COLO829 (cell line): ENCODE measurements at regions not wholly inside any gene's neighbourhood (a gene's known extent, or its start where the extent isn't known, plus 50 kb on each side); places are given as distances from the start of the nearest gene placed in this dataset.

Experiments used
- DNase-seq: peaks from one replicate; pipeline ENCODE4 v3.0.0; 2012; ENCODE audit warnings: low spot score

- DNase-seq, result no peak
Measured at GRCh38 chr9:89770531-89771174, 165.8 kb downstream of the GADD45G start.

- no peak for DNase-seq
Measured at GRCh38 chr9:89771205-89771604, 166.4 kb downstream of the GADD45G start.

- DNase-seq, result no peak
Measured at GRCh38 chr9:89773170-89773569, 168.4 kb downstream of the GADD45G start.

GRCh38 chr9:89774858-89775370, 170.1 kb downstream of the GADD45G start:
- DNase-seq, result no peak

- DNase-seq, result no peak
Measured at GRCh38 chr9:89775641-89776040, 170.8 kb downstream of the GADD45G start.

DNA sequence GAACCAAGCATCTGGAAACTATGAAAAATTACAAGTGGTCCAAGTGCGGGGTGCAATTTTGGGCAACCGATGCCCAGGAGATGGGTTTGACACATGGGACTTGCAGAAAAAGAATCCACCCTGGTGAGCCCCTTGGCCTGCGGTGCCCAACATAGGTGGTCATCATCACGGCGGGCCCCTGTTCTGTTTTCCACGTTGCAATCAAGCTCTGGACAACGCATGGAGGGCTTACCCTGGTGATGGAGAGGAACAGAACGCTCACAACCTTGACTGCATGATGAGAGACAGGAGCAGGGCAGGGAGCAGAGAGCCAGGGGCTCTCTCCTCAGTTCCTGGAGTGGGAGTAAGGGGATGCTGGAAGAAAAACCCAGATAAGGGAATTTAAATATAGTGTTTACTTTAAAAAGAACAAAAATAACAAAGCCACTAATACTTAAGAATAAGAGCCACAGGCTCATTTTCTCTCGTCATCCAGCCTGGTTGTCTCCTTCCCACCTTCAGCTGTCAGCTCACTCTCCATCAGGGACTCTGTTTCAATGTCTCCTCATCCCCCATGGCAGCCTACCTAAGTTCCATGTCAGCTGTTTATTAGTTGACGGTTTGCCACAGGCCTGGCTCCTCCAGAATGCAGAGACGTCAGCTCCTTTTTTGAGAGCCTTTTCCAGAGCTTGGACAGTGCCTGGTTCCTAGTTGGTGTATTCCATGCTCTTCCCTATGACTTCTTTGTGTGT, 172.1 kb downstream of the GADD45G start:
- DNase-seq, result no peak

GRCh38 chr9:89777544-89777943, 172.7 kb downstream of the GADD45G start:
- no peak for DNase-seq

DNA sequence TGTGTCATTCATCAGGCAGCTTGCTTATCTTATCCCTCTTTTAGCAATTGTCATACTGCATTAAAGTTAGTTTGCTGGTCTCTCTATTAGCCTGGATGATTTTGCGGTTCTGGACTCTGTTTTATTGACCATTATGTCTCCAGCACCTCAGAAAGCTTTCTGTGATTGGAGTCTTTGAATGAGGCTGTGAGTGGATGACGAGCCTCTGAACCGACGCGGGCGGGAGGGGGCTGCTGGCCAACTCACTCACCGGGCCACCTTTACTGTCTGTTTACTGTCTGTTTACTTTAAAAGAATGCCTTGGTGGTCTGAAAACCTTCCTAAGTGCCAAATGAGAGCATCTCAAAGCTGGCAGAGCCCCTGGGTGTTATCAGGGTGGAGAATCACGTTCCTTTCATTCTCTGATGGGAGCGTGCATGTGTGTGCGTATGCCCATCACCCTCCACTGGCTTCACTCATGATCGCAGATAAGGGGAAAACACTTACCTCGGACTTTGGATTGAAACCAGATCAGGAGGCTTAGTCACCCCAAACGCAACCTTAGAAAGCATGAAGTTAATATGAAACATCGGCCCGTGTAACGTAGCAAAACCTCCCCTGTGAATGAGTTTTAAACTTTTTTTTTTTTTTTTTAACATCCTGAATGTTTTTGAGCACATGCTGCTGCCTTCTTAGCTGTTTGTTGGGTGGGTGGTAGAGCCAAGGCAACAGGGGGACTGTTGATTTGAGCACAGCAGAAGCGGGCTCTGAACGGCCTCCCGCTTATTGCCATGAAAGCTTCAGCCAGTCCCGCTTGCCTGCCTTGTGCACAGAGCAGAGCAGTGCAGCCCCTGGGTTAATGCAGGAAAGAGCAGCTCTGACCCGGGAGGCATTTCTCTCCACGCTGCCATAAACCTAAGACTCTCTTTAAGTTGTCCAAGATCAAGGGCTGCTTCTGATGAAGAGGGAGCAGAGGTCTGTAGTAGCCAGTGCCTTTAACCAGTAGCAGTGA, 173.6 kb downstream of the GADD45G start:
- no peak for DNase-seq

- no peak for DNase-seq
Measured at GRCh38 chr9:89779405-89780203, 174.8 kb downstream of the GADD45G start.

DNA sequence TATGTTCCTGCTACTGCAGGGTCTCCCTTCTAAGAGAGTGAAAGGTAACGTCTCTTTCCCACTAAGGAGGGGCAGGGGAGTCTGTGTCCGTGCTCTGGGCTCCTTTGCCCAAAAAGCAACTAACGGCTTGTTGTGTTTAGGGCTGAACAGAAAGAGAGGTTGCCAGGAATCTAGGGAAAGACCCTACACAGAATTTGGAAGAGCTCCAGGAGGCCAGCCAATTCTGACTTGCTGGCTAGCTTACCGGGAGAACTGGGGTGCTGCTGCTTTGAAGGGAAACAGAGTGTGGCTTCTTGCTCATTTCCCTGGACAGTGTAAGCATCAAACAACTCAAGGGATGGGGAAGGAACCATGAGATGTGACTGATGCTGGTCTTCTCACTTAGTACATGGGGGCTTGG, 176.1 kb downstream of the GADD45G start:
- DNase-seq, result no peak

GRCh38 chr9:89781838-89782540, 177.2 kb downstream of the GADD45G start:
- no peak for DNase-seq

GRCh38 chr9:89786655-89787054, 181.8 kb downstream of the GADD45G start:
- DNase-seq, result no peak

DNA sequence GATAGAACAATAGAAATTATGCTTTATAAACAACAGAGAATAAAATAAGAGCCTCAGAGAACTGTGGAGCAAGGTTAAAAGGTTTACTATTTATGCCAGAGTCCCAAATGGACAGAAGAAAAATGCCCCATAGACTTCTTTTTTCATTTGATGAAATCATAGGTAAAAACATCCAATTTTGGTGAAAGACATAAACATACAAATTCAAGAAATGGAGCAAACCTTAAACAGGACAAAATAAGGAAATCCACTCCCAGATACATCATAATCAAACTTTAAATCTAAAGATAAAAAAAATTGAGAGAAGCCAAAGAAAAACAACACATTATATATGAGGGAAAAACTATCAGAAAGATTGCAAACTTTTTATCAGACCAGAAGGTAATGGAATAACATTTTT, 182.8 kb downstream of the GADD45G start:
- DNase-seq, result no peak

GRCh38 chr9:89788434-89788833, 183.6 kb downstream of the GADD45G start:
- DNase-seq, result no peak

DNA sequence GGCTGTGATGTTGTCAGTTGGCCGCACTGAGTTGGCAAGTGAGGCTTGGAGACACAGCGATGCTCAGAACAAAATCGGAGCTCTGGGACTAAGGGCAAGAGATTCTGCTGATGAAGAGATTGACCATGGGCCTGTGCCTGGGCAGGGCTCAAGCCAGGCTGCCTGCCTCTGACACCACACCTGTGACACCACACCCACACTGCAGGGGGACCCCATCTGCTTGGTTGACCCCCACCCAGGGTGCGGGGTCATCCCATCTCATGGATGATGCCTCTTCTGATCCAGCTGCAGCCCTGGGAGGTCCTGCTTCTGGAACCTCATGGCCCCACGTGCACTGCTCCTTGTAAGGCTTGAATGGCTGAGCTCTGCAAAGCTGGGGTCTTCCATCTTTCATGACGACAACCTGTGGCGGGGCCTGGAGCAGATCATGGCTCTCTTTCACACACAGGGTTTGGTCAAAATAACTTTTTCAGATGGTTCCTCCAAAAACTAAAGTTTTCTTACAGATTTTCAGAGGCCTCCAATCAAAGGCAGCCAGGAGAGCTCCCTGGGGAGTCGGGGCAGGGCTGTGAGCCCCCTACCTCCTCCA, 185.2 kb downstream of the GADD45G start:
- no peak for DNase-seq

- no peak for DNase-seq
Measured at GRCh38 chr9:89790542-89791109, 185.8 kb downstream of the GADD45G start.

DNA sequence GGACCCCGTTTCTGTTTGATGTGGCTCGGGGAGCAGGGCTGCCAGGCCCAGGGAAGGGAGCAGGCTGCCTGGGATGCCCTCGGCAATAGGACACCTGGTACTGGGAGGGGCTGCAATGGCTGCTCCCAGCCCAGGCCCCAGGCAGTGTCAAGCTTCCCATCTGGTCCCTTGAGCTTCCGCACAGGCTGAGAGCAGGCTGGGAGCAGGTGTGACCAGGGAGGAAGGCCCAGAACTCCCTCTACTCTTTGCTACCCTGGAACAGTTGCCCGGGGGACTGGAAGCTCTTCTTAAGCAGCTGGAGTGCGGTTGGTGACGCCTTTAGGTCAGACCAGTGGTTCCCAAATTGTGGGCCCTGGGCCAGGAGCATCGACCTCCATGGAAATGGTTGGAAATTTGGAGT, 186.9 kb downstream of the GADD45G start:
- DNase-seq, result no peak

DNA sequence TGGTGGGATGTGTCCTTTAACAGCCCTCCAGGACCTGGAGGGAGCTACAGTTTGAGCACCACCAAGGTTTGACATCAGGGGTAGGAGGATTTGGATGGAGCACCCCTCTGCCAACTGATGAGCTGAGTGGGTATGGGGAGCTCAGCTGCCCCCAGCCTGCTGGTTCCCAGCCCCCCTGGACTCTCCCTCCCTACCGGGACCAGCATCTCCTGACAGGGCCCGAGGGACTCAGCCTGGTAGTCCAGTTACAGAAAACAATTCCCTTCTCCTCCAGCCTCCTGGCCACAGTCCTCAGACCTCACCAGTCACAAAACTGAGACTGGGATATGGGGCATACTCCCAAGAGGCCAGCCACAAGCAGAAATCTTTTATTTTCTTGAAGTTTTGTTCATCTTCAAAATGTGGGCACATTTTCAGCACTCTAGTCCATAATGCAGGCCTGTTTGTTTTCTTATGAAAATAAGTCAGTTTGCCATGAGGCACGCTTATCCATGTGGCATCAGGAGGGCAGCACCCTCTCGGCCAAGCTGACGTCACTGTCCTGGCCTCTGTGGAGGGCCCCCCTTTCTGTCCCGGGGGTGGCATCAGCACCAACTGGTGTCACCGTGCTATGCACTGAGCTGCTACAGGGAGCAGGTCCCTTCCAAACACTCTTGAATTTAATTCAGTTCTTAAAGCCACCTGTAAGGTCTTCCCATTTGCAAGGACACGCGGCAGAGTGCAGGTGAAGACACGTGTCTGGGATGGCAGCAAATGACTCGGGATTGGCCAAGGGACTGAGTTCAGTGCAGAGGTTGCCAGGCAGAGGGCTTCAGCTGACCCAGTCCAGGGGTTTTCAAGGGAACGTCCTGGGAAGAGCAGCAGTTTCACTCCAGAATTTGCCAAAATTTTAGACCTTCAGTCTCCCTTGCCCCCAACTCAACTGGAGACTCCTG, 187.6 kb downstream of the GADD45G start:
- DNase-seq, result no peak

DNA sequence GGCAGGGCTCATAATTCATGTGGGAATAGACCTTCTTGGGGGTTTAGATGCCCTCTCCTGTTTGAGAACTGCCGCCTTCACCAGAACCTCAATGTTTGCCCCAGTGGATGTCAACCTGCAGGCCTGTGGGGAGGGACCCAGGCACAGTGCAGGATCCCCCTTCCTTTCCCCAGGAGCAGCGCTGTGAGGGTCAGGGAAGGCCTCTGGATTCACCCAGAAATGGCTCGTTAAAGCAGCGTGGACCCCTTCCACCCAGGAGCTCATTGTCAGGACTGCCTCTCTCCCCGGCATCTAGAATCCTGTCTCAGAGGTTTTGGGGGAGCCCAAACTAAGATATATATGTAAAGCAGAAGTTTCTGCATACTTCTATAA, 188.3 kb downstream of the GADD45G start:
- DNase-seq, result no peak
